ENCODE measurements at regions not wholly inside any gene's neighbourhood (a gene's known extent, or its start where the extent isn't known, plus 50 kb on each side); places are given as distances from the start of the nearest gene placed in this dataset.
"Not testable (repeated sequence)": the region's sequence is repeated elsewhere in the genome, so short reads cannot be mapped to it uniquely, and the experiment has no call there.

GRCh38 chr2:77578354-77578753 is 56.2 kb upstream of the LRRTM4 start:
- H3K4me1 ChIP-seq (ENCODE audit: insufficient read depth, low read length) = no peaks in the 10 kb centered on the region
- no peak for DNase-seq (ENCODE audit: insufficient read length, low spot score, missing footprints)
- no peaks in the 10 kb centered on the region for H4K20me1 ChIP-seq (ENCODE audit: insufficient read depth, low read length)
- peaks cover 2% of the 10 kb centered on the region for H3K9me3 ChIP-seq (ENCODE audit: low read depth, low read length)
- no peaks in the 10 kb centered on the region for H3K79me2 ChIP-seq (ENCODE audit: insufficient read depth, low read length)
- no peak overlapping the region for H3K4me2 ChIP-seq (ENCODE audit: insufficient read depth, low read length)
- no peak overlapping the region for H3K27ac ChIP-seq (ENCODE audit: low read depth, low read length)
- H3K4me3 ChIP-seq (ENCODE audit: insufficient read depth, low read length) = no peak overlapping the region
- TF ChIP-seq CTCF (IDR thresholded peaks at IDR 0.05; ENCODE audit: extremely low read depth, low read depth, low read length) = no peak
- H2AFZ ChIP-seq (ENCODE audit: low read length) = no peak overlapping the region
- H3K27me3 ChIP-seq (ENCODE audit: insufficient read depth, low read length) = no peaks in the 10 kb centered on the region
- no peaks in the 10 kb centered on the region for H3K36me3 ChIP-seq (ENCODE audit: insufficient read depth, low read length)

- Histone ChIP-seq H4K20me1 (ENCODE audit: insufficient read depth, low read length) (no peaks in the 10 kb centered on the region), H3K36me3 (ENCODE audit: insufficient read depth, low read length) (no peaks in the 10 kb centered on the region), H3K79me2 (ENCODE audit: insufficient read depth, low read length) (no peaks in the 10 kb centered on the region), H2AFZ (ENCODE audit: low read length) (no peak overlapping the region), H3K4me1 (ENCODE audit: insufficient read depth, low read length) (no peaks in the 10 kb centered on the region), H3K27me3 (ENCODE audit: insufficient read depth, low read length) (no peaks in the 10 kb centered on the region), H3K4me2 (ENCODE audit: insufficient read depth, low read length) (no peak overlapping the region), H3K27ac (ENCODE audit: low read depth, low read length) (no peak overlapping the region), H3K9me3 (ENCODE audit: low read depth, low read length) (peaks cover 2% of the 10 kb centered on the region), H3K4me3 (ENCODE audit: insufficient read depth, low read length) (no peak overlapping the region)
- no peak for TF ChIP-seq CTCF (IDR thresholded peaks at IDR 0.05; ENCODE audit: extremely low read depth, low read depth, low read length)
- DNase-seq (ENCODE audit: insufficient read length, low spot score, missing footprints) = no peak
Measured at GRCh38 chr2:77579076-77579769, 57.0 kb upstream of the LRRTM4 start.

- Histone ChIP-seq H3K9me3 (ENCODE audit: low read depth, low read length) (no peaks in the 10 kb centered on the region), H3K27ac (ENCODE audit: low read depth, low read length) (no peak overlapping the region), H2AFZ (ENCODE audit: low read length) (no peak overlapping the region), H3K36me3 (ENCODE audit: insufficient read depth, low read length) (no peaks in the 10 kb centered on the region), H3K4me1 (ENCODE audit: insufficient read depth, low read length) (no peaks in the 10 kb centered on the region), H4K20me1 (ENCODE audit: insufficient read depth, low read length) (no peaks in the 10 kb centered on the region), H3K27me3 (ENCODE audit: insufficient read depth, low read length) (no peaks in the 10 kb centered on the region), H3K4me2 (ENCODE audit: insufficient read depth, low read length) (no peak overlapping the region), H3K4me3 (ENCODE audit: insufficient read depth, low read length) (no peak overlapping the region), H3K79me2 (ENCODE audit: insufficient read depth, low read length) (no peaks in the 10 kb centered on the region)
- TF ChIP-seq CTCF (IDR thresholded peaks at IDR 0.05; ENCODE audit: extremely low read depth, low read depth, low read length) = no peak
- DNase-seq (ENCODE audit: insufficient read length, low spot score, missing footprints) = no peak
Measured at GRCh38 chr2:77588438-77588837, 66.3 kb upstream of the LRRTM4 start.

GRCh38 chr2:77590298-77590917 is 68.2 kb upstream of the LRRTM4 start:
- Histone ChIP-seq H3K27ac (ENCODE audit: low read depth, low read length) (no peak overlapping the region), H3K27me3 (ENCODE audit: insufficient read depth, low read length) (no peaks in the 10 kb centered on the region), H2AFZ (ENCODE audit: low read length) (no peak overlapping the region), H3K79me2 (ENCODE audit: insufficient read depth, low read length) (no peaks in the 10 kb centered on the region), H4K20me1 (ENCODE audit: insufficient read depth, low read length) (no peaks in the 10 kb centered on the region), H3K36me3 (ENCODE audit: insufficient read depth, low read length) (no peaks in the 10 kb centered on the region), H3K9me3 (ENCODE audit: low read depth, low read length) (no peaks in the 10 kb centered on the region), H3K4me2 (ENCODE audit: insufficient read depth, low read length) (no peak overlapping the region), H3K4me1 (ENCODE audit: insufficient read depth, low read length) (no peaks in the 10 kb centered on the region), H3K4me3 (ENCODE audit: insufficient read depth, low read length) (no peak overlapping the region)
- DNase-seq (ENCODE audit: insufficient read length, low spot score, missing footprints) = no peak
- TF ChIP-seq CTCF (IDR thresholded peaks at IDR 0.05; ENCODE audit: extremely low read depth, low read depth, low read length) = no peak

GRCh38 chr2:77592955-77593354 is 70.8 kb upstream of the LRRTM4 start:
- H3K27me3 ChIP-seq (ENCODE audit: insufficient read depth, low read length); H3K9me3 ChIP-seq (ENCODE audit: low read depth, low read length); H3K4me1 ChIP-seq (ENCODE audit: insufficient read depth, low read length); H4K20me1 ChIP-seq (ENCODE audit: insufficient read depth, low read length); H3K27ac ChIP-seq (ENCODE audit: low read depth, low read length); H3K79me2 ChIP-seq (ENCODE audit: insufficient read depth, low read length); H3K36me3 ChIP-seq (ENCODE audit: insufficient read depth, low read length); H3K4me3 ChIP-seq (ENCODE audit: insufficient read depth, low read length); DNase-seq (ENCODE audit: insufficient read length, low spot score, missing footprints); H3K4me2 ChIP-seq (ENCODE audit: insufficient read depth, low read length); H2AFZ ChIP-seq (ENCODE audit: low read length): not testable (repeated sequence)
